HCT116 (cell line): ENCODE measurements at regions not wholly inside any gene's neighbourhood (a gene's known extent, or its start where the extent isn't known, plus 50 kb on each side); places are given as distances from the start of the nearest gene placed in this dataset.
A peak's percentile ranks its signal among the peaks of the same experiment; 100 is the strongest.

ENCODE experiments used
- ATAC-seq: fragments of 200-7000 bp; cut with Tn5 transposase; 2 replicates; pipeline ENCODE4 v1.9.1; 2020; ENCODE audit warnings: mild to moderate bottlenecking, moderate library complexity
- BruUV-seq: library from RNA; stranded (reverse); fragments of 400-500 nt; replicated peaks from 2 replicates; lab custom pipeline; 2021; lab: Mats Ljungman, UMichigan
- CTCF ChIA-PET: fragments of 300-600 bp; sonication (Branson Sonifier 250); formaldehyde crosslinking; loops from one replicate; lab custom pipeline; 2021; ENCODE audit warnings: antibody characterized with exemption; lab: Charles Lee
- POLR2A ChIA-PET: fragments of 300-600, 350-600 bp; sonication (Branson Sonifier 250); formaldehyde crosslinking; loops from one replicate; lab custom pipeline; 2021; ENCODE audit warnings: antibody characterized with exemption; lab: Charles Lee
- RAD21 ChIA-PET, 2 experiments: fragments of 300-600 bp; sonication (Branson Sonifier 250); formaldehyde crosslinking; loops; one replicate each; lab custom pipeline; 2023; ENCODE audit warnings: low total read pairs in 2 of 2; ENCODE audit not compliant: uncharacterized antibody in 2 of 2, unreplicated experiment in 2 of 2, low non-redundant PET in 1 of 2; lab: Charles Lee
- DNase-seq: peaks from one replicate; pipeline ENCODE4 v3.0.0-alpha.2; 2010; ENCODE audit warnings: low read depth, low spot score
- H2AFZ ChIP-seq: fragments of 200-600 bp; shearing (Covaris generic), sonication (generic); 2 replicates; pipeline ENCODE4 v1.6.1; 2017; ENCODE audit warnings: low read depth, mixed run types, mixed read lengths, antibody characterized with exemption, low read length; ENCODE audit not compliant: poor library complexity, severe bottlenecking
- H3K27ac ChIP-seq: 2 replicates; pipeline ENCODE4 v1.5.1; 2012; ENCODE audit warnings: low read depth, low read length
- H3K27me3 ChIP-seq: fragments of 200-600 bp; sonication (generic); 2 replicates; pipeline ENCODE4 v1.6.1; 2016; ENCODE audit warnings: mixed run types, low read length, mixed read lengths; ENCODE audit not compliant: insufficient read depth
- H3K36me3 ChIP-seq, 2 experiments: fragments of 200-500 bp in 1 of 2; fragments of 200-600 bp in 1 of 2; sonication (Bioruptor generic) in 1 of 2; sonication (generic) in 1 of 2; 2 replicates each; pipeline versions ENCODE4 v1.5.1 to v1.6.1; 2014 to 2016; ENCODE audit warnings: low read length in 2 of 2, inconsistent platforms in 1 of 2, mixed read lengths in 1 of 2, mixed run types in 1 of 2; ENCODE audit not compliant: insufficient read depth in 2 of 2, control insufficient read depth in 1 of 2
- H3K4me1 ChIP-seq, 2 experiments: fragments of 200-600 bp in 1 of 2; sonication (generic) in 1 of 2; 2 replicates each; pipeline versions ENCODE4 v1.5.1 to v1.6.1; 2012 to 2017; ENCODE audit warnings: low read length in 2 of 2, inconsistent platforms in 1 of 2, mild to moderate bottlenecking in 1 of 2, mixed read lengths in 1 of 2, mixed run types in 1 of 2, moderate library complexity in 1 of 2; ENCODE audit not compliant: insufficient read depth in 2 of 2, control insufficient read depth in 1 of 2
- H3K4me2 ChIP-seq: fragments of 200-600 bp; sonication (generic); 2 replicates; pipeline ENCODE4 v1.6.1; 2017; ENCODE audit warnings: mixed run types, low read length, mixed read lengths
- H3K4me3 ChIP-seq, 2 experiments: fragments of 200-600 bp in 1 of 2; sonication (generic) in 1 of 2; replicated peaks in 1 of 2; 2 replicates each; pipeline ENCODE4 v1.5.1; 2011 to 2016; ENCODE audit warnings: low read length in 2 of 2, control low read depth in 1 of 2, low read depth in 1 of 2, mild to moderate bottlenecking in 1 of 2, mixed read lengths in 1 of 2, mixed run types in 1 of 2
- H3K79me2 ChIP-seq: fragments of 200-600 bp; sonication (generic); 2 replicates; pipeline ENCODE4 v1.6.1; 2017; ENCODE audit warnings: mild to moderate bottlenecking, mixed run types, low read length, moderate library complexity, mixed read lengths; ENCODE audit not compliant: insufficient read depth
- H3K9ac ChIP-seq: fragments of 200-600 bp; sonication (generic); 2 replicates; pipeline ENCODE4 v1.6.1; 2016; ENCODE audit warnings: low read length, mixed read lengths
- H3K9me2 ChIP-seq: fragments of 200-600 bp; sonication (generic), shearing (Covaris generic); 2 replicates; pipeline ENCODE4 v1.6.1; 2017; ENCODE audit warnings: mixed run types, mild to moderate bottlenecking, moderate library complexity; ENCODE audit not compliant: insufficient read depth
- H3K9me3 ChIP-seq, 2 experiments: fragments of 200-500 bp in 1 of 2; fragments of 200-600 bp in 1 of 2; sonication (Bioruptor generic) in 1 of 2; sonication (generic) in 1 of 2; 2 replicates each; pipeline ENCODE4 v1.6.1; 2014 to 2017; ENCODE audit warnings: low read length in 2 of 2, mixed read lengths in 2 of 2, inconsistent platforms in 1 of 2, low read depth in 1 of 2, mild to moderate bottlenecking in 1 of 2, mixed run types in 1 of 2, moderate library complexity in 1 of 2; ENCODE audit not compliant: control insufficient read depth in 1 of 2, insufficient read depth in 1 of 2
- H4K20me1 ChIP-seq: fragments of 200-600 bp; sonication (generic), shearing (Covaris generic); 2 replicates; pipeline ENCODE4 v1.6.1; 2017; ENCODE audit warnings: mixed run types, mild to moderate bottlenecking, moderate library complexity; ENCODE audit not compliant: insufficient read depth
- ATF3 ChIP-seq: IDR thresholded peaks from 2 replicates; pipeline ENCODE4 v1.6.1; 2012
- CEBPB ChIP-seq: IDR thresholded peaks from 2 replicates; pipeline ENCODE4 v1.6.1; 2012; ENCODE audit warnings: low read depth
- CTCF ChIP-seq, 3 experiments: fragments of 200-600 bp in 1 of 3; sonication (generic) in 1 of 3; IDR thresholded peaks in 2 of 3; conservative IDR thresholded peaks in 1 of 3; 2 replicates each; pipeline ENCODE4 v1.5.1; 2012 to 2017; ENCODE audit warnings: low read depth in 2 of 3, low read length in 2 of 3, antibody characterized with exemption in 1 of 3, borderline replicate concordance in 1 of 3, control low read depth in 1 of 3, mild to moderate bottlenecking in 1 of 3, mixed read lengths in 1 of 3, mixed run types in 1 of 3, moderate library complexity in 1 of 3; ENCODE audit not compliant: insufficient read depth in 1 of 3
- EGR1 ChIP-seq: IDR thresholded peaks from 2 replicates; pipeline ENCODE4 v1.6.1; 2012; ENCODE audit warnings: low read depth
- FOSL1 ChIP-seq: IDR thresholded peaks from 2 replicates; pipeline ENCODE4 v1.6.1; 2012; ENCODE audit warnings: low read depth
- JUND ChIP-seq: IDR thresholded peaks from 2 replicates; pipeline ENCODE4 v1.6.1; 2012
- MAX ChIP-seq: IDR thresholded peaks from 2 replicates; pipeline ENCODE4 v1.6.1; 2012
- POLR2A ChIP-seq: IDR thresholded peaks from 2 replicates; pipeline ENCODE4 v1.7.0; 2011; ENCODE audit warnings: borderline replicate concordance; ENCODE audit not compliant: insufficient read depth, insufficient read length; ENCODE audit errors: extremely low read depth
- RAD21 ChIP-seq: IDR thresholded peaks from 2 replicates; pipeline ENCODE4 v1.6.1; 2012; ENCODE audit warnings: low read depth, mild to moderate bottlenecking
- SIN3A ChIP-seq: IDR thresholded peaks from 2 replicates; pipeline ENCODE4 v1.6.1; 2012; ENCODE audit warnings: low read depth
- SRF ChIP-seq: IDR thresholded peaks from 2 replicates; pipeline ENCODE4 v1.6.1; 2012; ENCODE audit warnings: low read depth
- TCF7L2 ChIP-seq: IDR thresholded peaks from 2 replicates; pipeline ENCODE4 v1.7.0; 2011; ENCODE audit warnings: borderline replicate concordance, inconsistent platforms; ENCODE audit not compliant: insufficient read depth, insufficient read length; ENCODE audit errors: extremely low read depth
- YY1 ChIP-seq: IDR thresholded peaks from 2 replicates; pipeline ENCODE4 v1.6.1; 2011; ENCODE audit warnings: low read length, low read depth, moderate library complexity, mild to moderate bottlenecking; ENCODE audit not compliant: insufficient replicate concordance; ENCODE audit errors: extremely low read depth
- ZBTB33 ChIP-seq: IDR thresholded peaks from 2 replicates; pipeline ENCODE4 v1.6.1; 2011; ENCODE audit warnings: mild to moderate bottlenecking, low read length, moderate library complexity; ENCODE audit not compliant: insufficient replicate concordance; ENCODE audit errors: extremely low read depth
- ZFX ChIP-seq: fragments of 450-650 bp; IDR thresholded peaks from 2 replicates; pipeline ENCODE4 v1.6.1; 2017
- intact Hi-C: fragments of 100-400 bp; cut with micrococcal nuclease; formaldehyde crosslinking; loops from 2 replicates; pipeline ENCODE4 v1.10.0; 2022

GRCh38 chr1:232522189-232522588 is 107.7 kb downstream of the SIPA1L2 start (continued):
- no peak for TF ChIP-seq CTCF (IDR thresholded peaks at IDR 0.05 in 2 of 3, conservative IDR thresholded peaks at IDR 0.05 in 1 of 3; ENCODE audit: borderline replicate concordance in 1 of 3, insufficient read depth in 1 of 3, low read depth in 2 of 3, low read length in 2 of 3)

GRCh38 chr1:232521660-232522059 is 108.3 kb downstream of the SIPA1L2 start:
- H3K27ac ChIP-seq = no peak overlapping the region
- ChIA-PET CTCF (no interaction called here), RAD21 (no interaction called here), POLR2A (no interaction called here)
- TF ChIP-seq FOSL1 (0 out of 2 replicates have a peak, but pooled peaks have one; percentile 26), SRF (no peak), MAX (no peak)
- no peaks in the 10 kb centered on the region for H3K9me3 ChIP-seq
- no TSS peak for BruUV-seq
- no peaks in the 10 kb centered on the region for H3K9me2 ChIP-seq
- DNase-seq (no peak), ATAC-seq (no peak)
- H2AFZ ChIP-seq = no peak overlapping the region
- H3K79me2 ChIP-seq = no peaks in the 10 kb centered on the region
- no peak overlapping the region for H3K9ac ChIP-seq
- no peaks in the 10 kb centered on the region for H3K27me3 ChIP-seq
- H3K4me3 ChIP-seq = no peak overlapping the region
- H3K4me1 ChIP-seq = peaks cover 3 to 16% of the 10 kb centered on the region in 2 experiments; a peak in 3 of 4 replicates
- H3K36me3 ChIP-seq = no peaks in the 10 kb centered on the region
- no peaks in the 10 kb centered on the region for H4K20me1 ChIP-seq
- H3K4me2 ChIP-seq = no peak overlapping the region
- intact Hi-C loops = no loop called here

GRCh38 chr1:232519186-232519585 is 110.7 kb downstream of the SIPA1L2 start:
- Histone ChIP-seq H2AFZ (no peak overlapping the region), H3K9ac (no peak overlapping the region), H3K79me2 (no peaks in the 10 kb centered on the region), H3K4me2 (no peak overlapping the region), H3K27me3 (no peaks in the 10 kb centered on the region), H4K20me1 (no peaks in the 10 kb centered on the region), H3K9me2 (no peaks in the 10 kb centered on the region), H3K9me3 (no peaks in the 10 kb centered on the region), H3K27ac (no peak overlapping the region), H3K4me1 (peaks cover 3 to 15% of the 10 kb centered on the region in 2 experiments; a peak in 3 of 4 replicates), H3K4me3 (no peak overlapping the region), H3K36me3 (no peaks in the 10 kb centered on the region)
- CTCF ChIA-PET = no interaction called here
- POLR2A ChIA-PET = no interaction called here
- ATAC-seq (no peak), DNase-seq (no peak)
- RAD21 ChIA-PET = no interaction called here
- intact Hi-C loops = no loop called here
- no TSS peak for BruUV-seq
- TF ChIP-seq MAX (no peak), ZBTB33 (no peak), ZFX (no peak), FOSL1 (no peak), SIN3A (no peak), TCF7L2 (no peak), EGR1 (no peak), POLR2A (no peak), ATF3 (no peak), YY1 (no peak), RAD21 (no peak), JUND (no peak), CEBPB (no peak)
